GM20000 (cell line): ENCODE measurements at regions not wholly inside any gene's neighbourhood (a gene's known extent, or its start where the extent isn't known, plus 50 kb on each side); places are given as distances from the start of the nearest gene placed in this dataset.

Source experiments
- DNase-seq: peaks from one replicate; pipeline ENCODE4 v3.0.0; 2012; ENCODE audit warnings: low spot score
- TF ChIP-seq, protein P1 (sequence below): IDR thresholded peaks from 2 replicates; pipeline ENCODE4 v1.5.1; 2012; ENCODE audit warnings: mild to moderate bottlenecking, control low read depth; ENCODE audit errors: extremely low read depth, missing control alignments

DNA sequence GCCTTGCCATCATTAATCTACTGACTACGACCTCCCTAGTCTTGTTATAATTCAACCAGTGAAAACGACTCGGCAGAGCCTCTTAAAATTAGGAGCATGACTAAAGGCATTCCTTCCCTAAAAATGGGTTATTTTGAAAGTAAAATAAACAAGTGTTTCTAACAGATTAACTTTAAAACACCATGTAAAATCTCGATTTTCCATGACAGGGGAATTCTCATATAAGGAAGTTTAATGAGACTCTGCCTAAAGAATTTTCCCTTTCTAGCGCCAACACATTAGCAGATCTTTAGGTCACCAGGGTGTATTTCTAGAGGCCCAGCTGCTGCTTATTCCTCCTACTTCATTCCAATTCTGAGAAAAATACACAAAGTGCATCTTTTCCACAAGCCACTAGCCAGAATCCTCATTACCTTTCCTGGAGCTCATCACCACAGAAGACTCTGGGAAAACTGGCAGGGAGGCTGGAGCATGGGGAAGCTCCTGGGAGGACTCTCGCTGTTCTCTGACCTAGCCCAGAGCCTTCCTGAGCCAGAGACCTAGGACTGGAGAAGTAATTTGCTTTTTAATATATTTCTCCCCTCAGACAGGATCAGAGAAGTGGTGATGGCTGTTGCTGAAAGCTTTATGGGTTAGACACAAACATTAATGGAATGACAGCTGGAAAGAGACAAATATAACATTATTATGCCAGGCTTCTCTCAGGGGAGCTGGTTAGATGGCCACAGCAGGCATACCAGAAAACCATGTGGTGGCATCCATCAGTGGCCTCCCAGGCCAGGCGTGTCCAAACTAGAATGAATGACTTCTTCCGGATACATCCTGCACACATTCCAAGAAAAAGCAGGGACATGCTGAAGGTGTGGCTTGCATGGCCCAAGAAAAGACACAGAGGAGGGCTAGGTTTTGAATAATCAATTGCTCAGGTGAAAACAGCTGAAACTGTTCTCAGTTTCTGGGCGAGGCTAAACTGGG is 63.6 kb upstream of the CTTNBP2NL start:
- TF ChIP-seq, protein P1, sequence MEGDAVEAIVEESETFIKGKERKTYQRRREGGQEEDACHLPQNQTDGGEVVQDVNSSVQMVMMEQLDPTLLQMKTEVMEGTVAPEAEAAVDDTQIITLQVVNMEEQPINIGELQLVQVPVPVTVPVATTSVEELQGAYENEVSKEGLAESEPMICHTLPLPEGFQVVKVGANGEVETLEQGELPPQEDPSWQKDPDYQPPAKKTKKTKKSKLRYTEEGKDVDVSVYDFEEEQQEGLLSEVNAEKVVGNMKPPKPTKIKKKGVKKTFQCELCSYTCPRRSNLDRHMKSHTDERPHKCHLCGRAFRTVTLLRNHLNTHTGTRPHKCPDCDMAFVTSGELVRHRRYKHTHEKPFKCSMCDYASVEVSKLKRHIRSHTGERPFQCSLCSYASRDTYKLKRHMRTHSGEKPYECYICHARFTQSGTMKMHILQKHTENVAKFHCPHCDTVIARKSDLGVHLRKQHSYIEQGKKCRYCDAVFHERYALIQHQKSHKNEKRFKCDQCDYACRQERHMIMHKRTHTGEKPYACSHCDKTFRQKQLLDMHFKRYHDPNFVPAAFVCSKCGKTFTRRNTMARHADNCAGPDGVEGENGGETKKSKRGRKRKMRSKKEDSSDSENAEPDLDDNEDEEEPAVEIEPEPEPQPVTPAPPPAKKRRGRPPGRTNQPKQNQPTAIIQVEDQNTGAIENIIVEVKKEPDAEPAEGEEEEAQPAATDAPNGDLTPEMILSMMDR: no peak
- DNase-seq: no peak

DNA sequence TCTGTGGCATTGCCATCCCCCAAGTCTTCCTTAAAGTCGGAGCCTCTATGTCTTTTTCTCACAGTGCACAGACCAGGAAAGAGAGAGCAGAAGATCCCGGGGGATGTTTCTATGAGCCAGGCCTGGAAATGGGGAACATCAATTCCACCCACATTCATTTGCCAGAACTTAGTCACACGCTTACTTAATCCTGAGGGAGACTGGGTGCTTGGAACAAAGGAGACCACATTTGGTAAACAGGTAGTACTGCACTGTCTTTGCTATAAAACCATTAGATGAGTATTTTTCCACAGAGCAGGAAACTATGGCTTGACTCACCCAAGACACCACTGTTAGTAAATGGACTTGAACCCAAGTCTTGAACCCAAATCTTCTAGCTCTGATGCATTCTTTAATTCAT is 60.7 kb upstream of the CTTNBP2NL start:
- TF ChIP-seq, protein P1: no peak
- no peak for DNase-seq

DNA sequence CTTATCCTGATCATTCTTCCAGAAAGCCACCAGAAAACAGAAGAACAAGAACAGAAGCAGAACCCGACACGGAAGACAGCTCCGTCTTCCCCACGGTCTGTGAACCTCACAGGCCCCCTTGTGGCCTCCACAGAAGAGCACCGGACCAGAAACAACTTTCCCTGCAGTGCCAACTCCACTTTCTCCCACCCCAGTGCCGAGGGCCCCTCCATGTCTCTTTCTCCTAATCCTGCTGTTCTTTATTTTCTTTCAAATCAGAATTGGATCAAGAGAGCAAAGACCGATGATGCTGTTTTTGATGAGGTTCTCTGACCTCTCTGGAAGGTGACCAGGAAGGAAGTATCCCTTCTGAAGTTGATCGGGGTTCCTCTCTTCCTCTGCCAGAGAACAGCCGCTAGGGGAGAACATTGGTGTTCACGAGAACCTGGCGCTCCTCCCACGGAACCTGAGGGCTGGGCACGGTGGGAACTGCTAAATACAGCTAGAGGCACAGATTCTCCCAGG is 58.9 kb upstream of the CTTNBP2NL start:
- peak; percentile 41 for DNase-seq
- TF ChIP-seq, protein P1: no peak

DNA sequence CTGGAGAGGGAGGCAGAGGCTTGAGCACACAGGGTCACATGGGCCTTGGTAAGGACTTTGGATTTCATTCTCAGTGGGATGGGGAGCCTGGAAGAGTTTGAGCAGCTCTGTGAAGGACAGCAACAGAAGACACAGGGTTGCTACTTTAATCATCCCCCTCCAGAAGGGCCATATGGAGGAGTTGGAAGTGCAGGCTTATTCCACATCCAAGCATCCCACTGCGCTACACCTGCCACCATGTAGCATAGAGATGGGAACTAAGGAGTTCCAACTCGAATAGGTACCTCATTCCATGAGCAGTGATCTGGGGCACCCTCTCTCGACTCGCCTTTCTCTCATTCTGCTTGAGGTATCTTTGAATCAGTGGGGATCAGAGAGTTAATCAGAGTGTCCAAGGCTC is 54.0 kb upstream of the CTTNBP2NL start:
- TF ChIP-seq, protein P1: no peak
- DNase-seq: no peak

DNA sequence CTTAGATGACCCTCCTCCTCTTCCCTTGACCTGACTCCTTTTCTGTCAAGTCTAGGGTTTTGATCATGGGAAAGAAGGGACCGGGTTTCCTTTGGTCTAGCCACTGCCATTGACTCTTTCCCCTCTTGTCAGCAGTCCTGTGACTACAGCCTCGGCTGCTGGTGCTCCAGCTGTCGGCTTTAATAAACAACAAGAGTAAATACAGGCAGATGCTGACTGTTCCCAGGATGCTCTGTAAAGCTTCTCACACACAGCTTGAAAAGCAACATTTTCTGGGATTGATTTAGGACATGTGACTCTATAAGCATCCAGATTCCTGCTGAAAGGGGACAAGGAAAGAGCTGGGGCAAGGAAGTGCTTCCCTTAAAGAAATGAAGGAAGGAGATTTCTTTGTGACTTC is 53.5 kb upstream of the CTTNBP2NL start:
- no peak for DNase-seq
- TF ChIP-seq, protein P1: no peak

DNA sequence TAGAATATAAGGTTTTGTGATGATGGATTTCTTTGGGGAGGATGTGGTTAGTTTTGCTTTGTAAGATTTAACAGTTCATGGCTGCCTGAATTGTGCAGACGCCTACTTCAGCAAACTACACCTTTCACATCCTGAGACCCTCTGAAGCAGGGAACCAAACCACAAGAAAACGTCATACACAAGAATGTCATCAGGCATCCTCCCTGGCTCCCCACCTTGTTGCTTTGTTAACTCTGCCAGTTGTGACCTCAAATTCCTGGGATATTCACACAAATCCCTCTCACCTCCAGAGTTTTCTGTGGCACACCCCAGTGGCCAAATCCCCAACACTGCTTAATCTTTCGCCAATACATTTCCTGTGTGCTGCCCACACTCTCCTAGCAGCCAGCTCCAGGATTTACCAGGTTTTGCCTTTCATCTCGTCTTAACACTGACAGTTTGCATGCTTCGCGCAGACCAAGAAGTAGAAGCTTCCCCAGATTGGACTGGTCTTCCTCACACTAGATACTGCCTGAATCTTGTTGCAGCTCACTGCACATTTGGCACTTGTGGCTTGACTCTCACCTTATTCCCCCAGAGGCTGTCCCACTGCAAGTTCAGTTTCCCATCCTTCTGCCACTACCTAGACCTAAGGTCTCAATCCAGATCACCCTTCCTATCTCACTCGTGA is 51.1 kb upstream of the CTTNBP2NL start:
- TF ChIP-seq, protein P1: no peak
- no peak for DNase-seq
